NB4 (cell line): ENCODE measurements at regions not wholly inside any gene's neighbourhood (a gene's known extent, or its start where the extent isn't known, plus 50 kb on each side); places are given as distances from the start of the nearest gene placed in this dataset.

ENCODE experiments used
- TF ChIP-seq, protein P1 (sequence below): IDR thresholded peaks from one replicate; pipeline ENCODE4 v1.5.1; 2012; ENCODE audit warnings: low read depth, low read length
- TF ChIP-seq, protein P2 (sequence below): IDR thresholded peaks from 2 replicates; pipeline ENCODE4 v1.6.1; 2011; ENCODE audit warnings: low read depth, low read length

DNA sequence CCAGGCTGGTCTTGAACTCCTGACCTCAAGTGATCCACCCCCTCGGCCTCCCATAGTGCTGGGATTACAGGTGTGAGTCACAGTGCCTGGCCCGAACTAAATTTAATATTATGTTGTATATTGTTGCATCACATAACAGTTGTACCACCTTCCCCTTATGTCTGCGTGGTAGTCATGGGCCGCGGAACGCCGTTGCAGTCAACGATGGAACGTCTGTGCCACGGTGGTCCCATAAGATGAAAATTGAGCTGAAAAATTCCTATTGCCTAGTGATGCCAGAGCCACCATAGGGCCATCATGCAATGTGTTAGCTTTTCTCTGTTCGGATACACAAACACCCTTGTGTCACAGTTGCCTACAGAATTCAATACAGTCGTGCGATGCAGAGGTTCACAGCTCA is 236.1 kb downstream of the TEX29 start:
- TF ChIP-seq, protein P1, sequence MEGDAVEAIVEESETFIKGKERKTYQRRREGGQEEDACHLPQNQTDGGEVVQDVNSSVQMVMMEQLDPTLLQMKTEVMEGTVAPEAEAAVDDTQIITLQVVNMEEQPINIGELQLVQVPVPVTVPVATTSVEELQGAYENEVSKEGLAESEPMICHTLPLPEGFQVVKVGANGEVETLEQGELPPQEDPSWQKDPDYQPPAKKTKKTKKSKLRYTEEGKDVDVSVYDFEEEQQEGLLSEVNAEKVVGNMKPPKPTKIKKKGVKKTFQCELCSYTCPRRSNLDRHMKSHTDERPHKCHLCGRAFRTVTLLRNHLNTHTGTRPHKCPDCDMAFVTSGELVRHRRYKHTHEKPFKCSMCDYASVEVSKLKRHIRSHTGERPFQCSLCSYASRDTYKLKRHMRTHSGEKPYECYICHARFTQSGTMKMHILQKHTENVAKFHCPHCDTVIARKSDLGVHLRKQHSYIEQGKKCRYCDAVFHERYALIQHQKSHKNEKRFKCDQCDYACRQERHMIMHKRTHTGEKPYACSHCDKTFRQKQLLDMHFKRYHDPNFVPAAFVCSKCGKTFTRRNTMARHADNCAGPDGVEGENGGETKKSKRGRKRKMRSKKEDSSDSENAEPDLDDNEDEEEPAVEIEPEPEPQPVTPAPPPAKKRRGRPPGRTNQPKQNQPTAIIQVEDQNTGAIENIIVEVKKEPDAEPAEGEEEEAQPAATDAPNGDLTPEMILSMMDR: no peak
- TF ChIP-seq, protein P2, sequence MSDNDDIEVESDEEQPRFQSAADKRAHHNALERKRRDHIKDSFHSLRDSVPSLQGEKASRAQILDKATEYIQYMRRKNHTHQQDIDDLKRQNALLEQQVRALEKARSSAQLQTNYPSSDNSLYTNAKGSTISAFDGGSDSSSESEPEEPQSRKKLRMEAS: no peak
